B cell (primary cell): ENCODE measurements at regions not wholly inside any gene's neighbourhood (a gene's known extent, or its start where the extent isn't known, plus 50 kb on each side); places are given as distances from the start of the nearest gene placed in this dataset.

Source experiments
- EZH2 ChIP-seq: IDR thresholded peaks from 2 replicates; pipeline ENCODE4 v1.6.1; 2012; ENCODE audit warnings: borderline replicate concordance, low read depth, mild to moderate bottlenecking, moderate library complexity, low read length; ENCODE audit not compliant: insufficient read depth, poor library complexity, severe bottlenecking
- TF ChIP-seq, protein P1 (sequence below): fragments of 200-600 bp; IDR thresholded peaks from one replicate; pipeline ENCODE4 v1.8.0; 2022; ENCODE audit warnings: antibody characterized with exemption, mild to moderate bottlenecking

DNA sequence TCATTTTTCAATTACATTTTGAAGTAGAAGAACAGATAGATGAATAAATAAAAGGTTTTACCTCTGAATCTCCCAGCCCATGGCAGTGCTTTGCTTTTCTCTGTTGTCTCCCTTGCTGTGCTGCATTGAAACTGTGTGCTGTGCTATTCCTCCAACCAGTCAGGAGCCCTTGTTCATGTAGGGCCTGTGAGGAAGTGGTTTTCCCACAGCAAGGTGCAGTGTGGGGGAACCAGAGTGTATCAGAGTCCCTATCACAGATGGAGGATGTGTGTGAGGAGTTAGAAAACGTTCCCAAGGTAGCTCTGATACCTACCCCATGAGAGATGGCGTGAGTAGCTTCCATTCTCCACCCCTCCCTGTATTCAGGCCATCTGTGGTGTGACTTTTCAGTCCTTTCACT is 72.8 kb upstream of the RALGAPA2 start:
- TF ChIP-seq, protein P1, sequence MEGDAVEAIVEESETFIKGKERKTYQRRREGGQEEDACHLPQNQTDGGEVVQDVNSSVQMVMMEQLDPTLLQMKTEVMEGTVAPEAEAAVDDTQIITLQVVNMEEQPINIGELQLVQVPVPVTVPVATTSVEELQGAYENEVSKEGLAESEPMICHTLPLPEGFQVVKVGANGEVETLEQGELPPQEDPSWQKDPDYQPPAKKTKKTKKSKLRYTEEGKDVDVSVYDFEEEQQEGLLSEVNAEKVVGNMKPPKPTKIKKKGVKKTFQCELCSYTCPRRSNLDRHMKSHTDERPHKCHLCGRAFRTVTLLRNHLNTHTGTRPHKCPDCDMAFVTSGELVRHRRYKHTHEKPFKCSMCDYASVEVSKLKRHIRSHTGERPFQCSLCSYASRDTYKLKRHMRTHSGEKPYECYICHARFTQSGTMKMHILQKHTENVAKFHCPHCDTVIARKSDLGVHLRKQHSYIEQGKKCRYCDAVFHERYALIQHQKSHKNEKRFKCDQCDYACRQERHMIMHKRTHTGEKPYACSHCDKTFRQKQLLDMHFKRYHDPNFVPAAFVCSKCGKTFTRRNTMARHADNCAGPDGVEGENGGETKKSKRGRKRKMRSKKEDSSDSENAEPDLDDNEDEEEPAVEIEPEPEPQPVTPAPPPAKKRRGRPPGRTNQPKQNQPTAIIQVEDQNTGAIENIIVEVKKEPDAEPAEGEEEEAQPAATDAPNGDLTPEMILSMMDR: no peak
- no peak for TF ChIP-seq EZH2
